ENCODE measurements at regions not wholly inside any gene's neighbourhood (a gene's known extent, or its start where the extent isn't known, plus 50 kb on each side); places are given as distances from the start of the nearest gene placed in this dataset.

GRCh38 chr6:81575442-81575841 lies 177.0 kb downstream of the TENT5A start:
- TF ChIP-seq CREB1 (CRISPR knock-in tag; IDR thresholded peaks at IDR 0.05; ENCODE audit: low read depth) (no peak), CTCF (conservative IDR thresholded peaks at IDR 0.05; ENCODE audit: low read depth in 2 of 2) (no peak), POLR2AphosphoS5 (IDR thresholded peaks at IDR 0.05; ENCODE audit: low read depth) (no peak), EZH2phosphoT487 (IDR thresholded peaks at IDR 0.05; ENCODE audit: unreplicated experiment) (no peak), EZH2 (IDR thresholded peaks at IDR 0.05; ENCODE audit: low read depth, unreplicated experiment) (no peak), NANOG (IDR thresholded peaks at IDR 0.05; ENCODE audit: borderline replicate concordance) (no peak), REST (IDR thresholded peaks at IDR 0.05; ENCODE audit: unreplicated experiment) (no peak), JUNB (IDR thresholded peaks at IDR 0.05; ENCODE audit: unreplicated experiment) (no peak), ETS1 (IDR thresholded peaks at IDR 0.05) (no peak), STAT1 (IDR thresholded peaks at IDR 0.05; ENCODE audit: unreplicated experiment) (no peak), ZNF462 (CRISPR knock-in tag; IDR thresholded peaks at IDR 0.05) (no peak), ZNF331 (CRISPR knock-in tag; IDR thresholded peaks at IDR 0.05; ENCODE audit: low read depth) (no peak), ZNF114 (CRISPR knock-in tag; IDR thresholded peaks at IDR 0.05) (no peak)

Data from GM23338 (cell line).